ENCODE measurements at regions not wholly inside any gene's neighbourhood (a gene's known extent, or its start where the extent isn't known, plus 50 kb on each side); places are given as distances from the start of the nearest gene placed in this dataset.
A peak's percentile ranks its signal among the peaks of the same experiment; 100 is the strongest.
"Not testable (repeated sequence)": the region's sequence is repeated elsewhere in the genome, so short reads cannot be mapped to it uniquely, and the experiment has no call there.

DNA sequence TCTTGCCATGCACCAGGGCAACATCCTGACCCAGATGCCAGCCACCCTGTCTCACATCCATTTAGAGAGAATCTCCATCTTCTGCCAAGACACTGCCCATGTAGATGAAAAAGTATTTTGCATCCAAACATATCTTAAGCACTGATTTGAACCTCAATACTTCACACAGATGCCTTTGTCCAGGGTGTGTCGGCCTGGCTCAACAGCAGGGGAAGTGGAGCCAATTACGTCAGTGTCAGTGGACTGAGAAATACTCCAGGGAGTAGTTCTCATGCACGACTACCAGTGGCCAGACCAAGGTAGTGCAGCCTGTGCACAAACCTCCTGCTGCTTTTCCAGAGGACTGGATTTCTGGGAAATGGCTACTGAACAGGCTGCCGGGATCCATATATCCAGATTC, 4840.7 kb upstream of the OR11H1 start:
- ATAC-seq; H3K4me1 ChIP-seq (ENCODE audit: insufficient read depth, low read length); H3K27ac ChIP-seq (ENCODE audit: extremely low read length, insufficient read depth, low read length); H4K20me1 ChIP-seq (ENCODE audit: insufficient read depth, low read length); POLR2A ChIA-PET; in situ Hi-C loops (cut with HindIII; ENCODE audit: extremely low pct_ligation_motif_present, low pct_unique_long_range_greater_than_20kb); DNase-seq (ENCODE audit: low spot score); H2AFZ ChIP-seq (ENCODE audit: low read length); H3K9ac ChIP-seq (ENCODE audit: insufficient read depth, low read depth, low read length); H3K4me3 ChIP-seq (replicated peaks in 1 of 3; ENCODE audit: insufficient read depth in 1 of 3, low read depth in 2 of 3, low read length in 3 of 3); H3K27me3 ChIP-seq (ENCODE audit: control insufficient read depth in 1 of 2, insufficient read depth in 2 of 2, low read length in 2 of 2); FAIRE-seq; intact Hi-C loops (cut with micrococcal nuclease; ENCODE audit: unreplicated experiment); H3K36me3 ChIP-seq (replicated peaks in 1 of 2; ENCODE audit: control insufficient read depth in 1 of 2, insufficient read depth in 2 of 2, low read length in 2 of 2); CTCF ChIA-PET (ENCODE audit: low intra/inter-chr PET ratio, low total read pairs); H3K4me2 ChIP-seq (ENCODE audit: low read depth, low read length); BruUV-seq (replicated peaks); H3K79me2 ChIP-seq (ENCODE audit: insufficient read depth, low read length): not testable (repeated sequence)
- peak; percentile 23; the same call in 1 of the 2 replicates for TF ChIP-seq GABPB1 (CRISPR knock-in tag; IDR thresholded peaks at IDR 0.05)
- TF ChIP-seq, protein P1, sequence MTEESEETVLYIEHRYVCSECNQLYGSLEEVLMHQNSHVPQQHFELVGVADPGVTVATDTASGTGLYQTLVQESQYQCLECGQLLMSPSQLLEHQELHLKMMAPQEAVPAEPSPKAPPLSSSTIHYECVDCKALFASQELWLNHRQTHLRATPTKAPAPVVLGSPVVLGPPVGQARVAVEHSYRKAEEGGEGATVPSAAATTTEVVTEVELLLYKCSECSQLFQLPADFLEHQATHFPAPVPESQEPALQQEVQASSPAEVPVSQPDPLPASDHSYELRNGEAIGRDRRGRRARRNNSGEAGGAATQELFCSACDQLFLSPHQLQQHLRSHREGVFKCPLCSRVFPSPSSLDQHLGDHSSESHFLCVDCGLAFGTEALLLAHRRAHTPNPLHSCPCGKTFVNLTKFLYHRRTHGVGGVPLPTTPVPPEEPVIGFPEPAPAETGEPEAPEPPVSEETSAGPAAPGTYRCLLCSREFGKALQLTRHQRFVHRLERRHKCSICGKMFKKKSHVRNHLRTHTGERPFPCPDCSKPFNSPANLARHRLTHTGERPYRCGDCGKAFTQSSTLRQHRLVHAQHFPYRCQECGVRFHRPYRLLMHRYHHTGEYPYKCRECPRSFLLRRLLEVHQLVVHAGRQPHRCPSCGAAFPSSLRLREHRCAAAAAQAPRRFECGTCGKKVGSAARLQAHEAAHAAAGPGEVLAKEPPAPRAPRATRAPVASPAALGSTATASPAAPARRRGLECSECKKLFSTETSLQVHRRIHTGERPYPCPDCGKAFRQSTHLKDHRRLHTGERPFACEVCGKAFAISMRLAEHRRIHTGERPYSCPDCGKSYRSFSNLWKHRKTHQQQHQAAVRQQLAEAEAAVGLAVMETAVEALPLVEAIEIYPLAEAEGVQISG (CRISPR knock-in tag; IDR thresholded peaks at IDR 0.05) = 0 out of 2 replicates have a peak, but pooled peaks have one; percentile 29
- peaks cover 32% of the 10 kb centered on the region for H3K9me3 ChIP-seq (ENCODE audit: low read length)
- WGBS (ENCODE audit: low lambda C conversion rate) = 3% methylated on average over 4 of the region's 4 CpGs

GRCh38 chr22:10698836-10699235, 4829.2 kb upstream of the OR11H1 start:
- H4K20me1 ChIP-seq (ENCODE audit: insufficient read depth, low read length); DNase-seq (ENCODE audit: low spot score); H3K27me3 ChIP-seq (ENCODE audit: control insufficient read depth in 1 of 2, insufficient read depth in 2 of 2, low read length in 2 of 2); CTCF ChIA-PET (ENCODE audit: low intra/inter-chr PET ratio, low total read pairs); BruUV-seq (replicated peaks); H3K27ac ChIP-seq (ENCODE audit: extremely low read length, insufficient read depth, low read length); H3K79me2 ChIP-seq (ENCODE audit: insufficient read depth, low read length); H3K4me2 ChIP-seq (ENCODE audit: low read depth, low read length); intact Hi-C loops (cut with micrococcal nuclease; ENCODE audit: unreplicated experiment); POLR2A ChIA-PET; H3K4me3 ChIP-seq (replicated peaks in 1 of 3; ENCODE audit: insufficient read depth in 1 of 3, low read depth in 2 of 3, low read length in 3 of 3); H3K9ac ChIP-seq (ENCODE audit: insufficient read depth, low read depth, low read length); H3K4me1 ChIP-seq (ENCODE audit: insufficient read depth, low read length); H2AFZ ChIP-seq (ENCODE audit: low read length); ATAC-seq; in situ Hi-C loops (cut with HindIII; ENCODE audit: extremely low pct_ligation_motif_present, low pct_unique_long_range_greater_than_20kb); FAIRE-seq; H3K36me3 ChIP-seq (replicated peaks in 1 of 2; ENCODE audit: control insufficient read depth in 1 of 2, insufficient read depth in 2 of 2, low read length in 2 of 2): not testable (repeated sequence)
- H3K9me3 ChIP-seq (ENCODE audit: low read length) = peaks cover 46% of the 10 kb centered on the region
- WGBS (ENCODE audit: low lambda C conversion rate) = 88% methylated on average over 45 of the region's 45 CpGs

DNA sequence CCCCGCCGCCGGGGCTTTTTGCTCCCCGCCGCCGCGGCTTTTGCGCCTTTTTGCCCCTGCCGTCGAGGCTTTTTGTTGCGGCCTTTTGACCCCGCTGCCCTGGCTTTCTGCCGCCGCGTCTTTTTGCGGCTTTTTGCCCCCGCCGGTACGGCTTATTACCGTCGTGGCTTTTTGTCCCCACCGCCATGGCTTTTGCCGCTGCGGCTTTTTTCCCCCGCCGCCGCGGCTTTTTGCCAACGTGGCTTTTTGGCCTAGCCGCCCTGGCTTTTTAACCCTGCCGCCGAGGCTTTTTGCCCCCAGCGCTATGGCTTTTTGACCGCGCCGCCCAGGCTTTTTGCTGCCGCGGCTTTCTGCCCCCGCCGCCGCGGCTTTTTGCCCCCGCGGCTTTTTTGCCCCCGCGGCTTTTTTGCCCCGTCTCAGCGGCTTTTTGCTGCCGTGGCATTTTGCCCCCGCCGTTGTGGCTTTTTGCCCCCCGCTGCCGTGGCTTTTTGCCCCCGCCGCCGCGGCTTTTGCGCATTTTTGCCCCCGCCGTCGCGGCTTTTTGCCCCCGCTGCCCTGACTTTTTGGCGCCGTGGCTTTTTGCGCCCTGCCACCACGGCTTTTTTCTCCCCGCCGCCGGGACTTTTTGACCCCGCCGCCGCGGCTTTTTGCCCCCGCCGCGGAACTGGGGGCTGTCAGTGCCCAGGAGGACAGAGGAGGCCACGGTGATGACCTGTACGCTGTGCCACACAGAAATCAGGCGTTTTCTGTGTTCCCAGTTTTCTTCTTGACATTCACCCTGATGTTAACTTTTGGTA, 4828.5 kb upstream of the OR11H1 start:
- CTCF ChIA-PET (ENCODE audit: low intra/inter-chr PET ratio, low total read pairs); BruUV-seq (replicated peaks); H3K4me3 ChIP-seq (replicated peaks in 1 of 3; ENCODE audit: insufficient read depth in 1 of 3, low read depth in 2 of 3, low read length in 3 of 3); H3K4me1 ChIP-seq (ENCODE audit: insufficient read depth, low read length); FAIRE-seq; H3K9ac ChIP-seq (ENCODE audit: insufficient read depth, low read depth, low read length); H3K27me3 ChIP-seq (ENCODE audit: control insufficient read depth in 1 of 2, insufficient read depth in 2 of 2, low read length in 2 of 2); intact Hi-C loops (cut with micrococcal nuclease; ENCODE audit: unreplicated experiment); DNase-seq (ENCODE audit: low spot score); H3K36me3 ChIP-seq (replicated peaks in 1 of 2; ENCODE audit: control insufficient read depth in 1 of 2, insufficient read depth in 2 of 2, low read length in 2 of 2); H4K20me1 ChIP-seq (ENCODE audit: insufficient read depth, low read length); in situ Hi-C loops (cut with HindIII; ENCODE audit: extremely low pct_ligation_motif_present, low pct_unique_long_range_greater_than_20kb); H3K4me2 ChIP-seq (ENCODE audit: low read depth, low read length); H3K79me2 ChIP-seq (ENCODE audit: insufficient read depth, low read length); H2AFZ ChIP-seq (ENCODE audit: low read length); POLR2A ChIA-PET; H3K27ac ChIP-seq (ENCODE audit: extremely low read length, insufficient read depth, low read length); ATAC-seq: not testable (repeated sequence)
- peaks cover 42% of the 10 kb centered on the region for H3K9me3 ChIP-seq (ENCODE audit: low read length)
- WGBS (ENCODE audit: low lambda C conversion rate) = 85% methylated on average over 80 of the region's 80 CpGs
